Right hindlimb (tissue), 1 donor: ENCODE measurements at regions not wholly inside any gene's neighbourhood (a gene's known extent, or its start where the extent isn't known, plus 50 kb on each side); places are given as distances from the start of the nearest gene placed in this dataset.
A peak's percentile ranks its signal among the peaks of the same experiment; 100 is the strongest.

Experiments
- DNase-seq: peaks from one replicate; pipeline ENCODE4 v3.0.0-alpha.2; 2018

- DNase-seq: no peak
Measured at GRCh38 chr1:38126970-38127369, 80.4 kb upstream of the POU3F1 start.

- DNase-seq: no peak
Measured at GRCh38 chr1:38125837-38126520, 79.4 kb upstream of the POU3F1 start.

GRCh38 chr1:38125016-38125415 is 78.4 kb upstream of the POU3F1 start:
- DNase-seq: no peak

GRCh38 chr1:38123356-38124135 is 77.0 kb upstream of the POU3F1 start:
- no peak for DNase-seq

- no peak for DNase-seq
Measured at GRCh38 chr1:38121231-38121680, 74.7 kb upstream of the POU3F1 start.

GRCh38 chr1:38120552-38121230 is 74.1 kb upstream of the POU3F1 start:
- DNase-seq: no peak

GRCh38 chr1:38118976-38119375 is 72.4 kb upstream of the POU3F1 start:
- no peak for DNase-seq

- no peak for DNase-seq
Measured at GRCh38 chr1:38117444-38117887, 70.9 kb upstream of the POU3F1 start.

- no peak for DNase-seq
Measured at GRCh38 chr1:38115682-38116202, 69.1 kb upstream of the POU3F1 start.

GRCh38 chr1:38115226-38115625 is 68.6 kb upstream of the POU3F1 start:
- DNase-seq: no peak

- peak; percentile 54 for DNase-seq
Measured at GRCh38 chr1:38114241-38115026, 67.8 kb upstream of the POU3F1 start.

GRCh38 chr1:38113159-38113666 is 66.6 kb upstream of the POU3F1 start:
- DNase-seq: no peak

- DNase-seq: no peak
Measured at GRCh38 chr1:38111589-38111988, 65.0 kb upstream of the POU3F1 start.

GRCh38 chr1:38105267-38105666 is 58.7 kb upstream of the POU3F1 start:
- DNase-seq: no peak

- peak; percentile 56 for DNase-seq
Measured at GRCh38 chr1:38102636-38103035, 56.0 kb upstream of the POU3F1 start.

GRCh38 chr1:38101037-38101785 is 54.6 kb upstream of the POU3F1 start:
- DNase-seq: no peak

- no peak for DNase-seq
Measured at GRCh38 chr1:38098101-38098847, 51.7 kb upstream of the POU3F1 start.

- DNase-seq: no peak
Measured at GRCh38 chr1:38097284-38097898, 50.8 kb upstream of the POU3F1 start.
